HG03066 (cell line): ENCODE measurements at regions not wholly inside any gene's neighbourhood (a gene's known extent, or its start where the extent isn't known, plus 50 kb on each side); places are given as distances from the start of the nearest gene placed in this dataset.
"Not testable (repeated sequence)": the region's sequence is repeated elsewhere in the genome, so short reads cannot be mapped to it uniquely, and the experiment has no call there.

Experiments
- ATAC-seq: cut with Tn5 transposase; IDR thresholded peaks from one replicate; pipeline ENCODE4 v1.9.1; 2021; ENCODE audit warnings: low read depth; ENCODE audit not compliant: unreplicated experiment

DNA sequence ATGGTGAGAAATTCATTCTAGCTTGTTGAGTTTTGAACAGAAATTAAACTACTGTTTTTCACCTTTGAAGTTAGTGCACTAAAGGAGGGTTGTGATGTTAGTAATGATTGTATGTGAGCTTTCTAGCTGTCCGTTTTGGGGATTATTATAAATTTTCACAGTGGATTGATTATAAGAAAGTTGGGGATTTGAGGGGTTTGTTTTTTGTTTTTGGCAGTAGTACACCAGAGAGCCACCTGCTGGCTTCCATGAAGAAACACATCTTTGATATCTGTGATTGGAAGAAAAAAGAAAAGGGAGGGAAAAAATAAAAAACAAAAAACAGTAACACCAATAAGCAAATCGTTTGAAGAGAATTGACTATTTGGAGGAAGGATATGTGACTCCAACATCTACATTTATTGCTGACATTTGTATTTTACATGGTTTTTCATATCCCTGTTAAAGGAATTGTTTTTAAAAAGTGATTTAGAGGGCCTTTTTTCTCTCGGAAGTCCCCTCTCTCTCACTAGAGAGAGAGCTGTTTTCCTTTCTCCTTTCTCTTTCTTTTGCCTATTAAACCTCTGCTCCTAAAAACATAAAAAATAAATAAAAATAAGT is 1469.5 kb upstream of the GOT2 start:
- no peak for ATAC-seq

DNA sequence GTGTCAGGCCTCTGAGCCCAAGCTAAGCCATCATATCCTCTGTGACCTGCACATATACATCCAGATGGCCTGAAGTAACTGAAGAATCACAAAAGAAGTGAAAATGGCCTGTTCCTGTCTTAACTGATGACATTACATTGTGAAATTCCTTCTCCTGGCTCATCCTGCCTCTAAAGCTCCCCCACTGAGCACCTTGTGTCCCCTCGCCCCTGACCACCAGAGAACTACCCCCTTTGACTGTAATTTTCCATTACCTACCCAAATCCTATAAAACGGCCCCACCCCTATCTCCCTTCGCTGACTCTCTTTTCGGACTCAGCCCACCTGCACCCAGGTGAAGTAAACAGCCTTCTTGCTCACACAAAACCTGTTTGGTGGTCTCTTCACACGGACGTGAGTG is 1466.6 kb upstream of the GOT2 start:
- ATAC-seq: not testable (repeated sequence)

DNA sequence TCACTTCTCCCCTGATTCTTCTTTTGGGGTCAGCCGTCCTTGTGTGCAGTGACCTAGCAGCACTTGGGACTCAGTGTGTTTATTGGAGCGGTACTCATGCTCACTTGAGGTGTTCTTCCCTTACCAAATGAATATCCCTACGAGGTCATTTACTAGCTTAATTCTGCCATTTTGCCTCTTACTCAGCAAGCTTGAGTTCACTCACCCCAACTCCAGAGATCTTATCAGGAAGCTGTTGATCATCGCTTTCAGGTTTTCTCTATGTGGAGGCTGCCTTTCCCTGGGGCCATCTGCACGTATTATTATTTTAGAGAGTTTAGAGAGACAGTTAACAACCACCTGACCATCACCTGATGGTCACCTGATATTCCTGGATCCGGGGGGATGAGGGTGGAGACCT is 1466.0 kb upstream of the GOT2 start:
- no peak for ATAC-seq

DNA sequence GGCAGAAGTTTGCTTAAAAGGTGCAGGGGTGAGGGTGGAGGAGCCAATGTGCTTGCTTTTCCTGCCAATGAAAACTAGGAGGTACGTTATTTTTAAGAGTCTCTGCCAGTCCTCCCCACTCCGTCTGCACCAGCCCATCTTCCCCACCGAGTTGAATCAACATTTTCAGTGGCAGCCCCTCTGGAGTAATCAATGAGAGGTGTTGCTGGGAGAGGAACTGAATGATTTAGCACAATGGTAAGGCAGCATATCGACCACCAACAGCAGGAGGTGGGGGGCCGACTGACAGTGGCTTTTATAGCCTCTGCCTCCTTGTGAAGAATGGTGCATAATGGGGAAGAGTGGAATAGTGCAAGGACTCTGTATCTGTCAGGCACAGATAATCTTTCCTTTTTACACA is 1465.0 kb upstream of the GOT2 start:
- ATAC-seq: no peak

DNA sequence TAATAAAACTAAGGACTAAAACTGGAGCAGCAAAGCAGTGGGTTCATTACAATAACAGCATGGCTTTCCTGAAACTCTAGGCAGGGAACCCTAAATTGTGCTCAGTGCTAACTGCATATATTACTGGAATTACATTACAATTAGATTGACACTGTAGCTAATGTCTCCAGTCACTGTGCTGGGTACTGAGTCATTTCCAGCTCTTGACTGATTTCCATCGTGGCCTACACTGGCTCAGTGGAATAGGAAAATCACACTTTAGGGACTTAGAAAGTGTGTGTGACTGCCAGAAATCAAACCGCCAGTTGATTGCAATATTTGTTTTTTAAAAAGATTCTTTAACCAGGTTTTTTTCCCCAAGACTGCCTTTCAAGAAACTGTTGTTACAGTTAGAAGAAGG is 1447.4 kb upstream of the GOT2 start:
- no peak for ATAC-seq

DNA sequence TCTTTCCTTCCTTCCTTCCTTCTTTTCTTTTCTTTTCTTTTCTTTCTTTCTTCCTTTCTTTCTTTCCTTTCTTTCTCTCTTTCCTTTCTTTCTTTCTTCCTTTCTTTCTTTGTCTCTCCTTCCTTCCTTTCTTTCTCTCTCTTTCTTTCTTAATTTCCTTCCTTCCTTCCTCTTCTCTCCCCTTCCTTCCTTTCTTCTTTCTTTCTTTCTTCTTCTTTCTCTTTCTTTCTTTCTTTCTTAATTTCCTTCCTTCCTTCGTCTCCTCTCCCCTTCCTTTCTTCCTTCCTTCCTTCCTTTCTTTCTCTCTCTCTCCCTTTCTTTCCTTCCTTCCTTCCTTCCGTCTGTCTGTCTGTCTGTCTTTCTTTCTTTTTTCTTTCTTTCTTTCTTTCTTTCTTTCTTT is 1446.5 kb upstream of the GOT2 start:
- no peak for ATAC-seq

DNA sequence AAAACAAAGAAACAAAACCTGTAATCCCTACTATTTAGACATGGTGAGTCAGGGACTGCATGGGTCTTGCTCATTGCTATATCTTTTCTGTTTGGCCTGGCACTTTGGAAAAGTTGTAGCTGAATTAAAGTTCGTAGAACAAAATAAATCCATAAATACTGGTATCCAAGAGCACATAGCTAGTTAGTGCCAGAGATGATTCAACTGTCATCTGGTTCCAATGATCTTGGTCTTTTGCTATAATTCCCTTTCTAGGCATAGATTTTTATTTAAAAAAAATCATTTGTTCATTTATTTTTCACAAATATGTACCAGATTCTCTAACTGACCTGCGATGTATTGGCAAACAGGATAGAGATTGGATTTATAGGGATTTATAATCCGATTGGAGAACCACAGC is 1436.1 kb upstream of the GOT2 start:
- ATAC-seq: no peak

DNA sequence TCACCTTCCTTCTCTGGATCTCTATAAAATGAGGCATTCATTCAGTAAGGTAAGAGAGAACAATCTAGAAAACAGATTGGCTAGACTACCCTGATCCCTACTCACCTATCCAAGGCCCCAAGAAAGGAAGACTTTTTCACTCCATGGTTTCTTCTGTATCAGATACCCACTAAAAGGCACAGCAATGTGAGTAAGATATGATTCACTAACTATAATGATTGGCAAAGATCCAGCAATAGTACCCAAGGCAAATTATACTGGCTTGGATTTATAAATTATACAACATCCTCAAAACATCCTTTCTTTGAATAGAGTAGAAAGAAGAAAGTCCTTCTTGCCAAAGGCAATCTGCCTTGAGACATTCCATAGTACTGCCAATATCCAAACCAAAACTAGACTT is 1432.0 kb upstream of the GOT2 start:
- ATAC-seq: no peak

DNA sequence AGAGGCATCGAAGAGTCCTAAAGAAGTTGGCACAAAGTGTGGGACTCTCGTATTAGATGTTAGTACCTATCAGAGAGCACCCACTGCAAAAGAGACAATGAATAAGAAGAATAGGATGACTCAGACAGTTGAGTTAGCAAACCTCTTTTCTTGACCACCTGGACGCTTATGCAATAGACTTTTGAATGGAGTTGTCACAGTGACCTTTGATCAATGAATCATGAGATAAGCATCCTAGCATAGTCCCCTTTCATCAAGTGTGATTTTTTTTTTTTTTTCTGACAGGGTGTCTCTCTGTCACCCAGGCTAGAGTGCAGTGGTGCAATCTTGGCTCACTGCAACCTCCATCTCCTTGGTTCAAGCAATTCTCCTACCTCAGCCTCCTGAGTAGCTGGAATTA is 1417.9 kb upstream of the GOT2 start:
- ATAC-seq: no peak

DNA sequence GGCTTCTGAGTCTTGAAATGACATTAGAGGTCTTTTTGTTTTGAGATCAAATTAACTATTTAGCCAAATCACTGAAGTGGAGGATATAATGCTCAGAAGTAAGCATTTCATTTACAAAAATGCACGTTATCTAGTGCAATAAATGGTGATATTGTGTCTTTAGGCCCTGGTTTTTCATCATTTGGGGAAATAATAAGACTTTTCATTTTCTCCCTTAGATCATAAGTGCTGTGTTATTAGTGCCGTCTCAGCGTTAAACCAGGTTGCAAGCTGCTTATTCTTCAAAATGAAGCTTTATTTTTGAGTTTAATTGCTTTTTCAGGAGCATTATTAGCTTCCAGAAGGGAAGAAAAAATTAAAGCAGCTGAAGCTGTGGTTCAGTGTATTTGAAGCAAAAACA is 1416.8 kb upstream of the GOT2 start:
- no peak for ATAC-seq

DNA sequence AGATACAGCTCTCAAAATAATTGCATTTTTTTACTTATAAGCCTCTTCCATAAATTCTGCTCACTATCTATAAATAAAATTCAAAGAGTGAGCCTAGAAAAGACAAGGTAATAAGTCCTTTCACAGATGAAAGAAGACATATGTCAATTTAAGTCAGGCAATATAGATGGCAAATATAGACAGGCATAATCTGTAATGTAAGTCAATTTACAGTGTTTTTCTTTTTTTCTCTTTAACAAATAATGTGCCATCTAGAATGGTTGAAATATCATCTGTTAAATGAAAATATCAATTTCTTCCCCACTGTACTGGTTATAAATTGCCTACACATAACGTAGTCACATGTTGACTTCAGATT is 1409.2 kb upstream of the GOT2 start:
- ATAC-seq: no peak

DNA sequence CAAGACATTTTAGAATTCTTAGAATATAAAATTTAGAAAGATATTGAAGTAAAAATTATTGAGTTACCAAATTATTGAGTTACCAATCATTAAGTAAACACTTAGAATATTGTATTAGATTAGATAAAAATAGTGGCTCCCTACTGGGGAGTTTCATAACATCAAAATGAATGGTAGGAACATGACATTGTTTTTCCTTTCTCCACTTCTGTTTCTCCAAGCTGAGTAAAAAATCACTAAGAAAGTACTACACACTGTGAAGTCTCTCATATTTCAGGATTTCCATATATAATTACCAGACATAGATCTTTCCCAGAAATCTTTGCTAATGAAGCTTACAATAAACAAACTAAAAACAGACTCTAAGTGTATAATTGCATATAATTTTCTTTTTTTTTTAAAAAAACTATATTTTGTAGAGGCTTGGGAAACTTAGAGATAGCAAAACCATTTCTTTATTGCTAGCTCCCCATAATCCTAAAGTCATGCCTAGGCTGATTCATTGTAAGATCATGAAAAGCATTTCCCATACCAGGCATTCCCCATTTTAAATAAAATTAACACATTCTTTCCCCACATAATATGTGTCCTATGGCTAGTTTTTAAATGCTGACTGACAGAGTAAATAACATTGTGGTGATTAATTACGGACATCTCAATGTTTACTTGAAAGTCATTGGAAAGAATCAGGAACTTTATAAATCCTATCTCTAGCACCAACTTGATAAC is 1408.7 kb upstream of the GOT2 start:
- ATAC-seq: no peak

DNA sequence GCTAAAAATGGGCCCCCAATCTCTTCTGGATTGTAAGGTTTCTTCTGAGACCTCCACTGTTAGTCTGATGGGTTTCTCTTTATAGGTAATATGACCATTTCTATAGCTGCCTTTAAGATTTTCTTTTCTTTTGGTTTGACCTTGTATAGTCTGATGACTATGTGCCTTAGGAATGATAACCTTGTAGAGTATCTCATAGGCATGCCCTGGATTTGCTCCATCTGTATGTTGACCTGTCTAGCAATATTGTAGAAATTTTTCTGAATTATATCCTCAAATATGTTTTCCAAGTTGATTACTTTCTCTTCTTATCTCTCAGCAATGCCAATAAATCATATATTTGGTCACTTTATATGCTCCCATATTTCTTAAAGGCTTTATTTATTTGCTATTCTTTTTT is 1403.8 kb upstream of the GOT2 start:
- no peak for ATAC-seq

DNA sequence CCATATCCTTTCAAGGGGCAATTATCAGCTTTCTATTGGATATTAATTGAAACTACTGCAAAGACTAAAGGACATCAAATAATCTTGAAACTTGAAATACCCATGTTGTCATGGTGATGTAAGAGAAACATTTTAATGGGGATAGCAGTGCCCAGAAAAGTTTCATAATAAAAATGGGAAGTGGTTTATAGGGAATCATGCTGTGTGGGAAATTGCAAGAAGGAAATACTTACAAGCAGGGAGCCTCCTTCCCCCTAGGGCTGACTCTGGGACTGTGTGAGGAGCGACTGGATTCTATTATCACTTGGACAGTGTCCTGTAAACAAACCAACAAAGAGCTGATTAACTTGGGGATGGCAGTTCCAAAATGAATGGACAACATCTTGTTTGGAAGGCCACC is 1393.1 kb upstream of the GOT2 start:
- ATAC-seq: no peak

DNA sequence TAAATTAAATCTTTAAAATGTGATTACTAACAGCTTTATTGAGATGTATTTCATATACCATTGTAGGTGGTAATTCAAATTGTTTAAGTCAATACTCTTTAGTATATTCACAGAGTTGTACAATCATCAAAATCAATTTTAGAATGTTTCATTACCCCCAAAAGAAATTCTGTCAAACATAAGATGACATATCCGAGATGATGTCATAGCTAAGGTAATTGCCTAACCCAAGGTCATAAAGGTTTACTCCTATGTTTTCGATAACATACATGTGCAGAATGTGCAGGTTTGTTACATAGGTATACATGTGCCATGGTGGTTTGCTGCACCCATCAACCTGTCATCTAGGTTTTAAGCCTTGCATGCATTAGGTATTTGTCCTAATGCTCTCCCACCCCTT is 1392.0 kb upstream of the GOT2 start:
- not testable (repeated sequence) for ATAC-seq

DNA sequence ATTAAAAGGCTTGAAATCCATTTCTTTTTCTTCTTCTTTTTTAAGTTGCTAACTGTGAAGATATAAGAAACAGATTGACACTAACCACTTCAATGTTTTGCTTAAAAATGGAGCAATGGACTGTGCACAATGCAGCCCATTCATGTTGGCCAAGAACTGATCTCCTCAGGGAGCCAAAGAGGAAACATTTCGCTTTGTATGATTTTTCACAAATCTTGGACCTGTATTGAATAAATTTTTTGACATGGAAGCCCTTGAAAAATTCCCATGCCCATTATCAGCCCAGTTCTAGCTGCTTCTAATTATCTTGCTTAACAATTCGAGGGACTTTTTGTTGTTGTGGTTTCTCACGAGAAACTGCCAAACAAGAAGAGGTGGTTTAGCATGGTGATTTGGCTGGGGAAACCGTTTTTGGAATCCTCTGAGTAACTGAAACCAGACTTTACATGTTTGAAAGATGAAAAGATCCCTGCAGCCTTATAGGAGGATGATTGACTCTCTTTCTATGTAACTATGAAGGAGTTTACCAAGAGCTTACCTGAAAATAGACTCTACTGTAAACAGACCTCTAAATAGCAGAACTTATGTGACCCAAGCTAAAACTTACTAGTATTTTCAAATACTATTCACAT is 1389.4 kb upstream of the GOT2 start:
- ATAC-seq: no peak

DNA sequence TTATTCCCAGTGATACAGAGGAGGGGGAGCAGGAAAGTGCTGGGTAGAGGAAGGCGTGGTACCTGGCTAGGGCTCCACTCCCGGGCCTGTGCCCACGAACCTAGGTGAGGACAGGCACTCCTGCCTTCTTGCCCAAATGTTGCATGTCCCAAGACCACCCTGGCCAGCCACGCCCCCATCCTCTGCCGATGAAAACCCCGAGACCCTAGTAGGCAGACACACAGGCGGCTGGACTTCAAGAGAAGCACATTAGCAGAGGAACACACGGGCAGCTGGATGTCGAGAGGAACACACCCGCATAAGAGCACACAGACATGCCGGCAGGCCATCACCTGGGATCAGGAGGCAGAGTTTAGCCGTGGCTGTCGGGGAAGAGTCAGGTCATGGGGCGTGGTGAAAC is 1386.5 kb upstream of the GOT2 start:
- ATAC-seq: no peak

DNA sequence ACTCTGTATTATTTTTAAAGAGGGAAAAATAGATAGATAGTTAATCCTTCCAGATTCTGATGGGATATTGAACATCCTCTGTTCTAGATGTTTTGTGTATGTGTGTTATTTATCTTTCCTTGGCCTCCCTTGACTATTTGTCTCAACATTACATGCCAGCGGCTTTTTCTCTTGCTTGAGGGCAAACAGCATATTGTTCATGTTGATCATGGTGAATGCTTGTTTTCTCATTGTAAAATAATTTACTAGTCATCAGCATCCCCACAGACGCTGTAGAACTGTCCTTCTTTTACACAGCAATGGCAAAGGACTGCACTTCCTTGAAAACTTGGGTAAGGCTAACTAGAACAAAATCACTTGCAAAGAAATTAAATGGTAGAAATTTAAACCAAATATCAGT is 1376.4 kb upstream of the GOT2 start:
- ATAC-seq: no peak

DNA sequence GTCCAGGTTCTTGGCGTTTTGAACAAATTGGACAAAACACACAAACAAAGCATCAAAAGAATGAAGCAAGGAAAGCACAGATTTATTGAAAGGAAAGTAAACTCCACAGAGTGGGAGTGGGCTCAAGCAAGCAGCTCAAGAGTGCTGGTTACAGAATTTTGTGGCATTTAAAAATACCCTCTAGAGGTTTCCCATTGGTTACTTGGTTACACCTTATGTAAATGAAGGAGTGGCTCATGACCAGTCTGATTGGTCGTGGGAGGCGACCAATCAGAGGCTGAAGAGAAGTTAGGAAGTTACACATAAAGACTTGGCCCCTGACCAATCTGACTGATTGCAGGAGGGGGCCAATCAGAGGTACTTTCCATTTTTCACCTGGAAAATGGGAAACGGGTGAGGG is 1373.8 kb upstream of the GOT2 start:
- no peak for ATAC-seq

DNA sequence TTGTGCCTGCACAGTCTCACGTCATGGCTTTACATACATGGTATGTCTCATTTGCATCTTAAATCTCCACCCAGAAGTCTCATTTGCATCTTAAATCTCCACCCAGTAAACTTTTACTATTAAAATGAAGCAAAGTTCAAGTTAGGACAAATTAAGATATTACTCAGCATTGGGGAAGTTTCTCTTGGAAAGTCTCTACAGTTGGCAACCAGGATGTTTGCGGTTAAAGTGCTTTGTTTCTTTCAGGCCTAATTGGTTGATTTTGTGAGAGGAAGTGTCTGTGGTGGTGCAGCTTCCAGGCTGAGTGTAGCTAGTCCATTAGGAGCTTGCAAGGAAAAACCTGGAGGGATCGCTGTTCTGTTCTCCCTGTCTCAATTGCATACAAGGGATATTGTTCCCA is 1373.3 kb upstream of the GOT2 start:
- ATAC-seq: no peak

DNA sequence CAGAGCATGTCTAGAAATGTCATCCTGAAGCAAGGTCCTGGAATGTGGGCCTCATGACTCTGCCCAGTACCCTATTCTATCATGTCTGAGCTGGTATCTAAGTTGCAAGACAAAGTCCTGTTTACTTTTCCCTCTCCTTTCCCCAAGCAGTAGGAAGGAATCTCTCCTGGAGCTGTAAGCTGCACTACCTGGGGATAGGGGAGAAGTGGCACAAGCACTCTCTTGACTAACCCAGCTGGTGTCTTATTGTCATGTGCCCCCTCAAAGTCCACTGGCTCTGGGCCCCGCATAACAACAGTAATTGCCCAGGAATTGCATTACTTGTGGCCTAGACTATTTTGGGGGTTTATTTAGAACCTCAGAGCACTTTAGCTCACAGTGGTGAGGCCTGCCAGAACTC is 1366.3 kb upstream of the GOT2 start:
- no peak for ATAC-seq

DNA sequence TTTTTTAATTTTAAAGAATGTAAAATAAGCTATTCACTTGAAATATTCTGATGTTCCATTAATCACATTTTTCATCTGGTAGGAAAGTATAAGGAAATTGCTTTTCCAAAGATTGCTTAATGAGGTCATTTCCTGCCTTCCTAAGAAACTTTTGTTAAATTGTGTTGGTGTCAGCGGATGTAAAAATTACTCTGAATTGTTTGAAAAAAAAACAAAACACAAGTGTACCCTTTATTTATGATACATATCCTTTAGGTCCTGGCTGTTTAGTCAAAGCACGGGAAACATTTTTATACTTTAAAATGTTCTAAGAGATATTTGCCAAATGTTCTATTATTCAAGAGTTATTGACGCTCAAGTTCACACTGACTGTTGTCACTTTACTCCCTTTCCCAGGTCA is 1357.4 kb upstream of the GOT2 start:
- ATAC-seq: no peak
